GM18505 (cell line): ENCODE measurements at regions not wholly inside any gene's neighbourhood (a gene's known extent, or its start where the extent isn't known, plus 50 kb on each side); places are given as distances from the start of the nearest gene placed in this dataset.

Source experiments
- ATAC-seq: cut with Tn5 transposase; IDR thresholded peaks from one replicate; pipeline ENCODE4 v1.9.1; 2021; ENCODE audit not compliant: unreplicated experiment
- POLR2A ChIP-seq: IDR thresholded peaks from 4 replicates; pipeline ENCODE4 v1.6.1; 2011; ENCODE audit warnings: borderline replicate concordance; ENCODE audit not compliant: insufficient read depth, insufficient read length; ENCODE audit errors: extremely low read depth

- ATAC-seq: no peak
- no peak for TF ChIP-seq POLR2A
These were observed 255.4 kb downstream of the NDFIP2 start for GRCh38 chr13:79736356-79736755.

GRCh38 chr13:79735228-79735627 lies 254.3 kb downstream of the NDFIP2 start:
- ATAC-seq: no peak
- TF ChIP-seq POLR2A: no peak

GRCh38 chr13:79727086-79727485 lies 246.1 kb downstream of the NDFIP2 start:
- no peak for ATAC-seq
- no peak for TF ChIP-seq POLR2A

GRCh38 chr13:79725841-79726240 lies 244.9 kb downstream of the NDFIP2 start:
- ATAC-seq: no peak
- no peak for TF ChIP-seq POLR2A

GRCh38 chr13:79724348-79725103 lies 243.6 kb downstream of the NDFIP2 start:
- ATAC-seq: no peak
- TF ChIP-seq POLR2A: no peak

GRCh38 chr13:79723519-79724024 lies 242.6 kb downstream of the NDFIP2 start:
- no peak for ATAC-seq
- no peak for TF ChIP-seq POLR2A

GRCh38 chr13:79722885-79723445 lies 242.0 kb downstream of the NDFIP2 start:
- TF ChIP-seq POLR2A: no peak
- no peak for ATAC-seq

- no peak for TF ChIP-seq POLR2A
- ATAC-seq: no peak
These were observed 235.2 kb downstream of the NDFIP2 start for GRCh38 chr13:79716191-79716590.

- TF ChIP-seq POLR2A: no peak
- no peak for ATAC-seq
These were observed 230.7 kb downstream of the NDFIP2 start for GRCh38 chr13:79711631-79712030.

- TF ChIP-seq POLR2A: no peak
These were observed 229.4 kb downstream of the NDFIP2 start for GRCh38 chr13:79710376-79710775.

GRCh38 chr13:79709471-79709870 lies 228.5 kb downstream of the NDFIP2 start:
- no peak for ATAC-seq
- no peak for TF ChIP-seq POLR2A

More at GRCh38 chr13:79710376-79710775, 229.4 kb downstream of the NDFIP2 start:
- ATAC-seq: no peak

GRCh38 chr13:79703772-79704171 lies 222.8 kb downstream of the NDFIP2 start:
- no peak for ATAC-seq
- TF ChIP-seq POLR2A: no peak

GRCh38 chr13:79695754-79696153 lies 214.8 kb downstream of the NDFIP2 start:
- no peak for TF ChIP-seq POLR2A
- ATAC-seq: no peak

GRCh38 chr13:79692846-79693245 lies 211.9 kb downstream of the NDFIP2 start:
- no peak for ATAC-seq
- no peak for TF ChIP-seq POLR2A
